Left lung (tissue), 4 donors: ENCODE measurements at regions not wholly inside any gene's neighbourhood (a gene's known extent, or its start where the extent isn't known, plus 50 kb on each side); places are given as distances from the start of the nearest gene placed in this dataset.

Source experiments
- ATAC-seq: fragments of 200-7000 bp; cut with Tn5 transposase; one replicate; pipeline ENCODE4 v1.9.1; 2020; ENCODE audit warnings: moderate library complexity
- DNase-seq, 4 donors: peaks; one replicate each; pipeline ENCODE4 v3.0.0-alpha.2; 2013 to 2020
- H3K27ac ChIP-seq, 2 donors: fragments of 200-600 bp; sonication (generic) in 1 of 2; one replicate each; pipeline versions ENCODE4 v1.5.0 to v1.8.0; 2020 to 2021
- H3K27me3 ChIP-seq, 2 donors: fragments of 200-600 bp; sonication (generic) in 1 of 2; one replicate each; pipeline versions ENCODE4 v1.5.0 to v1.8.0; 2020 to 2021
- H3K36me3 ChIP-seq, 2 donors: fragments of 200-600 bp; sonication (generic) in 1 of 2; one replicate each; pipeline versions ENCODE4 v1.5.0 to v1.8.0; 2020 to 2021
- H3K4me1 ChIP-seq, 2 donors: fragments of 200-600 bp; one replicate each; pipeline ENCODE4 v1.8.0; 2021
- H3K4me3 ChIP-seq, 2 donors: fragments of 200-600 bp; sonication (generic) in 1 of 2; one replicate each; pipeline versions ENCODE4 v1.5.0 to v1.8.0; 2020 to 2021; ENCODE audit warnings: mild to moderate bottlenecking in 1 of 2
- H3K9me3 ChIP-seq, 2 donors: fragments of 200-600 bp; sonication (generic) in 1 of 2; one replicate each; pipeline versions ENCODE4 v1.5.0 to v1.8.0; 2020 to 2021
- CTCF ChIP-seq, 2 donors: fragments of 200-600 bp; sonication (generic) in 1 of 2; IDR thresholded peaks; one replicate each; pipeline versions ENCODE4 v1.5.0 to v1.8.0; 2021; ENCODE audit warnings: antibody characterized with exemption in 2 of 2
- intact Hi-C, 2 donors: fragments of 100-400 bp; cut with DNase I; formaldehyde crosslinking; loops; one replicate each; pipeline versions ENCODE4 v1.11.2 to v1.14.2; 2022
- donor health status: DM: no; HTN: yes; CAD: no.
- donor health status: DM: no; HTN: no; CAD: no.

DNA sequence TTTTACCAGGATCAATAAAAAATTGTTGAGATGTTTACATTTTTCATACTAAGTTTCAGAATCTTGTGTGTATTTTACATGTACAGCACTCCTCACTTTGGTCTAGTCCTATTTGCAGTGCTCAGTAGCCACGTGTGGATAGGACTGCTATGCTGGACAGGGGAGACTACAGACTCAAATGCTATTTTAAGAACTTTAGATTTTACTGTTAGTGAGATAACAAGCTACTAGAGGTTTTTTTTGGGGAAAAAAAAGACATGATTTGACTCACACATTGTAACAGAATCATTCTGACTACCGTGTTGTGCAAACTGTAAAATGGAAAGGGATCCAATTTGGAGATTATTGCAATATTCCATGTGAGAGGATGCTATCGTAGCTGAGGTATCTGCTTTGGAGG is 418.9 kb upstream of the PRMT6 start:
- intact Hi-C loops, result no loop called here
- TF ChIP-seq CTCF (IDR thresholded peaks at IDR 0.05), result no peak
- Histone ChIP-seq H3K9me3 (no peaks in the 10 kb centered on the region), H3K36me3 (no peaks in the 10 kb centered on the region), H3K27me3 (no peaks in the 10 kb centered on the region), H3K4me3 (no peak overlapping the region), H3K4me1 (no peaks in the 10 kb centered on the region), H3K27ac (no peak overlapping the region)
- ATAC-seq (no peak), DNase-seq (no peak)

DNA sequence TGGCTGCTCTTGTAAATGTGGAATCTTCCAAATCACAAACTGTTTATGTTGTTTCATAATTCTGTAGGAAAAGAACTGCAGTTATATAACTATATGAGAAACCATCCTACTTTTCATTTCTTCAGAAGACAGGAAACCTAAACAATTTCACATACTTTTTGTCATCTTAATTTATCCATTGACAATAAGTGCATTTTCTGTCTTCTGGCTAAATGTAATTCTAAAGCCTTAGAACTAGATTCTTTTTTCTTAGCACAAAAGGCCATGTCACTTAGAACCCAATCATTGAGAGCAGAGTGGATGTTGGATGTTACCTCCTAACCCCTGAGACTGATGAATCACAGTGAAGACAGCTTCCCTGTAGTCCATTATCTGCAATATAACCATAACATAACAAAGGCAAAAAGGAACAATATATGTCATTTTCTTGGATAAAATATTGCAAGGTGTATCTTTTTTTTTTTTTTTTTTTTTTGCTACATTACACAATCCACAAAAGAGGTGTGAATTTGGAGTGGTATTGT is 410.2 kb upstream of the PRMT6 start:
- Histone ChIP-seq H3K4me1 (no peaks in the 10 kb centered on the region), H3K9me3 (no peaks in the 10 kb centered on the region), H3K27me3 (no peaks in the 10 kb centered on the region), H3K4me3 (no peak overlapping the region), H3K36me3 (no peaks in the 10 kb centered on the region), H3K27ac (no peak overlapping the region)
- ATAC-seq (no peak), DNase-seq (no peak)
- no peak for TF ChIP-seq CTCF (IDR thresholded peaks at IDR 0.05)
- intact Hi-C loops, result no loop called here

GRCh38 chr1:106646816-106647215 is 409.7 kb upstream of the PRMT6 start:
- no peak for ATAC-seq
- intact Hi-C loops, result no loop called here
- no peaks in the 10 kb centered on the region for H3K36me3 ChIP-seq
- DNase-seq, result no peak
- no peaks in the 10 kb centered on the region for H3K4me1 ChIP-seq
- H3K9me3 ChIP-seq, result no peaks in the 10 kb centered on the region
- no peak overlapping the region for H3K27ac ChIP-seq
- no peak for TF ChIP-seq CTCF (IDR thresholded peaks at IDR 0.05)
- no peaks in the 10 kb centered on the region for H3K27me3 ChIP-seq
- H3K4me3 ChIP-seq, result no peak overlapping the region

- no peaks in the 10 kb centered on the region for H3K36me3 ChIP-seq
- H3K9me3 ChIP-seq, result no peaks in the 10 kb centered on the region
- H3K4me3 ChIP-seq, result no peak overlapping the region
- ATAC-seq, result no peak
- H3K27me3 ChIP-seq, result no peaks in the 10 kb centered on the region
- no peak for DNase-seq
- intact Hi-C loops, result no loop called here
- no peak for TF ChIP-seq CTCF (IDR thresholded peaks at IDR 0.05)
- no peak overlapping the region for H3K27ac ChIP-seq
- no peaks in the 10 kb centered on the region for H3K4me1 ChIP-seq
These were observed 405.3 kb upstream of the PRMT6 start for GRCh38 chr1:106651028-106651762.

- ATAC-seq (no peak), DNase-seq (no peak)
- intact Hi-C loops, result no loop called here
These were observed 396.8 kb upstream of the PRMT6 start for GRCh38 chr1:106659490-106660244.

More at GRCh38 chr1:106659490-106660244, 396.8 kb upstream of the PRMT6 start:
- no peak for TF ChIP-seq CTCF (IDR thresholded peaks at IDR 0.05)
- Histone ChIP-seq H3K4me3 (no peak overlapping the region), H3K4me1 (no peaks in the 10 kb centered on the region), H3K27ac (no peak overlapping the region), H3K27me3 (no peaks in the 10 kb centered on the region), H3K36me3 (no peaks in the 10 kb centered on the region), H3K9me3 (peaks cover 0 to 2% of the 10 kb centered on the region in 2 donors)
